Mesenchymal stem cell (in vitro differentiated cells and primary cell): ENCODE measurements at regions not wholly inside any gene's neighbourhood (a gene's known extent, or its start where the extent isn't known, plus 50 kb on each side); places are given as distances from the start of the nearest gene placed in this dataset.

ENCODE experiments used
- DNase-seq: peaks from one replicate; pipeline ENCODE4 v3.0.0-alpha.2; 2013
- H2AFZ ChIP-seq: one replicate; pipeline ENCODE4 v1.6.1; 2013; ENCODE audit warnings: low read depth, mild to moderate bottlenecking, control low read depth, inconsistent platforms, low read length, moderate library complexity
- H2AK5ac ChIP-seq: 2 replicates; pipeline ENCODE4 v1.6.1; 2013; ENCODE audit warnings: low read length, moderate library complexity, mild to moderate bottlenecking, inconsistent platforms; ENCODE audit not compliant: severe bottlenecking
- H2BK120ac ChIP-seq: one replicate; pipeline ENCODE4 v1.6.1; 2013; ENCODE audit warnings: low read depth, mild to moderate bottlenecking, inconsistent platforms, low read length, moderate library complexity
- H2BK12ac ChIP-seq, 2 experiments: one replicate each; pipeline ENCODE4 v1.6.1; 2013; ENCODE audit warnings: inconsistent platforms in 2 of 2, low read length in 2 of 2, mild to moderate bottlenecking in 2 of 2, moderate library complexity in 2 of 2, control low read depth in 1 of 2
- H2BK15ac ChIP-seq: one replicate; pipeline ENCODE4 v1.6.1; 2013; ENCODE audit warnings: mild to moderate bottlenecking, low read depth, inconsistent platforms; ENCODE audit not compliant: poor library complexity, severe bottlenecking
- H2BK5ac ChIP-seq: 2 replicates; pipeline ENCODE4 v1.6.1; 2013; ENCODE audit warnings: low read depth, mild to moderate bottlenecking, low read length, control low read depth, inconsistent platforms; ENCODE audit not compliant: poor library complexity, severe bottlenecking
- H3K14ac ChIP-seq, 2 experiments: one replicate each; pipeline ENCODE4 v1.6.1; 2013; ENCODE audit warnings: inconsistent platforms in 2 of 2, low read length in 2 of 2, control low read depth in 1 of 2, mild to moderate bottlenecking in 1 of 2, moderate library complexity in 1 of 2
- H3K18ac ChIP-seq, 2 experiments: one replicate each; pipeline ENCODE4 v1.6.1; 2013; ENCODE audit warnings: inconsistent platforms in 2 of 2, low read length in 2 of 2, control low read depth in 1 of 2, low read depth in 1 of 2, mild to moderate bottlenecking in 1 of 2
- H3K23ac ChIP-seq, 2 experiments: one replicate each; pipeline ENCODE4 v1.6.1; 2013; ENCODE audit warnings: inconsistent platforms in 2 of 2, low read length in 2 of 2, mild to moderate bottlenecking in 2 of 2, moderate library complexity in 2 of 2, control low read depth in 1 of 2
- H3K27ac ChIP-seq: 2 replicates; pipeline ENCODE4 v1.5.1; 2013; ENCODE audit warnings: mild to moderate bottlenecking, moderate library complexity, low read length, control low read depth, inconsistent platforms; ENCODE audit not compliant: poor library complexity, severe bottlenecking
- H3K27me3 ChIP-seq, 2 experiments: 2 replicates each; pipeline versions ENCODE4 v1.6.1 to v1.7.0; 2013; ENCODE audit warnings: low read length in 2 of 2, mild to moderate bottlenecking in 2 of 2, moderate library complexity in 2 of 2, control low read depth in 1 of 2, inconsistent platforms in 1 of 2; ENCODE audit not compliant: control insufficient read depth in 1 of 2, insufficient read depth in 1 of 2
- H3K36me3 ChIP-seq, 2 experiments: 2 replicates each; pipeline versions ENCODE4 v1.6.1 to v1.7.0; 2013; ENCODE audit warnings: low read length in 2 of 2, control low read depth in 1 of 2, inconsistent platforms in 1 of 2, low read depth in 1 of 2, mild to moderate bottlenecking in 1 of 2; ENCODE audit not compliant: insufficient read depth in 2 of 2, control insufficient read depth in 1 of 2
- H3K4ac ChIP-seq, 2 experiments: one replicate each; pipeline ENCODE4 v1.6.1; 2013; ENCODE audit warnings: inconsistent platforms in 2 of 2, low read length in 2 of 2, mild to moderate bottlenecking in 2 of 2, moderate library complexity in 2 of 2, control low read depth in 1 of 2, low read depth in 1 of 2
- H3K4me1 ChIP-seq: 2 replicates; pipeline ENCODE4 v1.6.1; 2013; ENCODE audit warnings: low read depth, low read length, control low read depth; ENCODE audit not compliant: control insufficient read depth, insufficient read depth
- H3K4me2 ChIP-seq: 2 replicates; pipeline ENCODE4 v1.6.1; 2013; ENCODE audit warnings: low read length, mild to moderate bottlenecking, inconsistent platforms; ENCODE audit not compliant: poor library complexity, severe bottlenecking
- H3K4me3 ChIP-seq, 2 experiments: 2 replicates each; pipeline versions ENCODE4 v1.5.1 to v1.7.0; 2013; ENCODE audit warnings: low read length in 2 of 2, mild to moderate bottlenecking in 2 of 2, control low read depth in 1 of 2, low read depth in 1 of 2; ENCODE audit not compliant: insufficient read depth in 1 of 2
- H3K79me1 ChIP-seq: replicated peaks from 2 replicates; pipeline ENCODE4 v1.6.1; 2013; ENCODE audit warnings: mild to moderate bottlenecking, control low read depth, low read length, inconsistent platforms; ENCODE audit not compliant: poor library complexity, severe bottlenecking
- H3K9ac ChIP-seq: 2 replicates; pipeline ENCODE4 v1.7.0; 2013; ENCODE audit warnings: mild to moderate bottlenecking, low read length, moderate library complexity
- H3K9me3 ChIP-seq: 2 replicates; pipeline ENCODE4 v1.7.0; 2013; ENCODE audit warnings: mild to moderate bottlenecking, low read length; ENCODE audit not compliant: control insufficient read depth
- H4K8ac ChIP-seq: one replicate; pipeline ENCODE4 v1.6.1; 2013; ENCODE audit warnings: inconsistent platforms, mild to moderate bottlenecking, low read length, moderate library complexity
- H4K91ac ChIP-seq: one replicate; pipeline ENCODE4 v1.6.1; 2013; ENCODE audit warnings: mild to moderate bottlenecking, low read length, inconsistent platforms
- WGBS: methylation state at CpG from one replicate; pipeline ENCODE4 v1.1.7; 2013; ENCODE audit warnings: mixed read lengths; 5-methylcytosine and 5-hydroxymethylcytosine counted together

DNA sequence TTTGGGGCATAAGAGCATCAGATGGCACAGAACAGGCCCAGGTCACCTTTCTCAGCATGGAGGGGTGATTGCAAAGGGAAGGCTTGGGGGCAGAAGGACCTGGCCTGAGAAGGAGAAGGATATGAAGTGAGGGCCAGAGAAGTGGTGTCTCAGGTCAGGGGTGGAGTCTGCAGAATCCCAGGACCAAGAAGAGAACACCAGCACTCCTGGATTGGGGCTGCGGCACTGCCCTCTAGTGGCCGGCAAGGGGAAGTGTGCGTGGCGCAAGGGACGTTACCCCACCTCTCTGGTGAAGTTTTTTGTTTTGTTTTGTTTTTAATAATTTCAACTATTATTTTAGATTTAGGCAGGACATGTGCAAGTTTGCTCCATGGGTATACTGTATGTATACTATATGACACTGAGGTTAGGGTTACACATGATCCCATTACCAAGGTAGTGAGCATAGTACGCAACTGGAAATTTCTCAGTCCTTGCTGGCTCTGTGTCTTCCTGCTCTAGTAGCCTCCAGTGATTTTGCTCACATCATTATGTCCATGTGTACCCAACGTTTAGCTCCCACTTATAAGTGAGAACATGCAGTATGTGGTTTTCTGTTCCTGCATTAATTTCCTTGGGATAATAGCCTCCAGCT, 1548.6 kb downstream of the EFNA5 start:
- no peaks in the 10 kb centered on the region for H3K4me1 ChIP-seq
- no peaks in the 10 kb centered on the region for H3K9me3 ChIP-seq
- H3K36me3 ChIP-seq, result no peaks in the 10 kb centered on the region
- H3K27ac ChIP-seq, result no peak overlapping the region
- no peak overlapping the region for H2BK120ac ChIP-seq
- no peak overlapping the region for H2AK5ac ChIP-seq
- no peak overlapping the region for H4K91ac ChIP-seq
- no peak overlapping the region for H2BK15ac ChIP-seq
- peak; percentile 18 for DNase-seq
- H2AFZ ChIP-seq, result no peak overlapping the region
- H3K9ac ChIP-seq, result no peak overlapping the region
- H3K4me3 ChIP-seq, result no peak overlapping the region
- no peak overlapping the region for H3K18ac ChIP-seq
- no peak overlapping the region for H4K8ac ChIP-seq
- no peak overlapping the region for H2BK12ac ChIP-seq
- no peak overlapping the region for H3K4ac ChIP-seq
- H2BK5ac ChIP-seq, result no peak overlapping the region
- no peaks in the 10 kb centered on the region for H3K27me3 ChIP-seq
- no peak overlapping the region for H3K4me2 ChIP-seq
- H3K23ac ChIP-seq, result no peak overlapping the region
- H3K79me1 ChIP-seq, result no peaks in the 10 kb centered on the region
- WGBS, result 47% methylated on average over 4 of the region's 7 CpGs
- H3K14ac ChIP-seq, result no peak overlapping the region

DNA sequence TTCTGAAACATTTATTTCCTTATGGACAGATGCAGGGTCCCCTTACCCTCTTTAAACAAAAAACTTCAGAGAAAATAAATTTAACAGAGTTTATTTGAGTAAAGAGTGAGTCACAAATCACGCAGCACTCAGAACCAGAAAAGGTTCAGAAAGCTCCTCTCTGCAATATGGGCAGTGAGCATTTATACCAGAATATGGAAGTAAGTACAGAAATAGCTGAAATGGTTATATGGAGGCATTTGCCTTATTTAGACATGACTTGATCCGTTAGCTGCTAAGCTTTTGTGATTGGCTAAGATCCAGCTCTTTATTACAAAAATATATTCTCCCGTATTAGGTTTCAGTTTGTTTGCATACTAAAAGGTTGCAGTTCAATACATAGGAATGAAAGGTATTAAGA, 1554.1 kb downstream of the EFNA5 start:
- Histone ChIP-seq H3K4me1 (no peaks in the 10 kb centered on the region), H3K9ac (no peak overlapping the region), H3K36me3 (no peaks in the 10 kb centered on the region), H3K27ac (no peak overlapping the region), H2AK5ac (no peak overlapping the region), H3K27me3 (no peaks in the 10 kb centered on the region), H3K4me3 (no peak overlapping the region), H3K18ac (no peak overlapping the region), H2BK5ac (no peak overlapping the region), H2BK120ac (no peak overlapping the region), H3K9me3 (peaks cover 2% of the 10 kb centered on the region), H3K4ac (no peak overlapping the region), H2BK12ac (no peak overlapping the region), H3K4me2 (no peak overlapping the region), H3K79me1 (no peaks in the 10 kb centered on the region), H3K23ac (no peak overlapping the region), H3K14ac (no peak overlapping the region), H4K8ac (no peak overlapping the region), H2BK15ac (no peak overlapping the region), H4K91ac (no peak overlapping the region), H2AFZ (no peak overlapping the region)
- 85% methylated on average over 1 of the region's 3 CpGs for WGBS
- no peak for DNase-seq

GRCh38 chr5:106113922-106114321, 1556.8 kb downstream of the EFNA5 start:
- no peaks in the 10 kb centered on the region for H3K27me3 ChIP-seq
- H2BK12ac ChIP-seq, result no peak overlapping the region
- H3K4me2 ChIP-seq, result no peak overlapping the region
- no peak overlapping the region for H2AK5ac ChIP-seq
- H3K4ac ChIP-seq, result no peak overlapping the region
- H2BK120ac ChIP-seq, result no peak overlapping the region
- H3K14ac ChIP-seq, result no peak overlapping the region
- H3K4me3 ChIP-seq, result no peak overlapping the region
- DNase-seq, result no peak
- no peak overlapping the region for H2AFZ ChIP-seq
- H4K91ac ChIP-seq, result no peak overlapping the region
- no peaks in the 10 kb centered on the region for H3K36me3 ChIP-seq
- H3K9me3 ChIP-seq, result peaks cover 2% of the 10 kb centered on the region
- H3K27ac ChIP-seq, result no peak overlapping the region
- no peak overlapping the region for H3K23ac ChIP-seq
- no peaks in the 10 kb centered on the region for H3K79me1 ChIP-seq
- no peak overlapping the region for H3K9ac ChIP-seq
- no peak overlapping the region for H2BK15ac ChIP-seq
- H3K18ac ChIP-seq, result no peak overlapping the region
- no peak overlapping the region for H2BK5ac ChIP-seq
- H3K4me1 ChIP-seq, result no peaks in the 10 kb centered on the region
- H4K8ac ChIP-seq, result no peak overlapping the region
- 100% methylated on average over 1 of the region's 1 CpG for WGBS

- Histone ChIP-seq H2BK12ac (no peak overlapping the region), H4K8ac (no peak overlapping the region), H3K23ac (no peak overlapping the region), H3K4me3 (no peak overlapping the region), H3K36me3 (no peaks in the 10 kb centered on the region), H3K27ac (no peak overlapping the region), H3K9ac (no peak overlapping the region), H3K79me1 (no peaks in the 10 kb centered on the region), H3K9me3 (no peaks in the 10 kb centered on the region), H3K4me1 (no peaks in the 10 kb centered on the region), H3K4ac (no peak overlapping the region), H2AK5ac (no peak overlapping the region), H3K27me3 (no peaks in the 10 kb centered on the region), H3K18ac (no peak overlapping the region), H2BK15ac (no peak overlapping the region), H3K14ac (no peak overlapping the region), H2AFZ (no peak overlapping the region), H2BK120ac (no peak overlapping the region), H2BK5ac (no peak overlapping the region), H3K4me2 (no peak overlapping the region), H4K91ac (no peak overlapping the region)
- DNase-seq, result peak; percentile 14
- no CpG with 5 or more reads among the region's 2 CpGs for WGBS
Observed at GRCh38 chr5:106106384-106106783, 1564.4 kb downstream of the EFNA5 start.
